NCI-H146 treated with DMSO at 0.1 percent for 48 hours (cell line): ENCODE measurements at regions not wholly inside any gene's neighbourhood (a gene's known extent, or its start where the extent isn't known, plus 50 kb on each side); places are given as distances from the start of the nearest gene placed in this dataset.

ENCODE experiments used
- DNase-seq: peaks from one replicate; lab custom pipeline; 2025; ENCODE audit not compliant: unreplicated experiment; lab: John Stamatoyannopoulos, UW

- DNase-seq = no peak
Measured at GRCh38 chr2:146869328-146869727, 975.5 kb upstream of the ACVR2A start.

- no peak for DNase-seq
Measured at GRCh38 chr2:146868051-146868450, 976.8 kb upstream of the ACVR2A start.

- no peak for DNase-seq
Measured at GRCh38 chr2:146867477-146867986, 977.3 kb upstream of the ACVR2A start.

- no peak for DNase-seq
Measured at GRCh38 chr2:146853741-146854444, 990.9 kb upstream of the ACVR2A start.

GRCh38 chr2:146852661-146853060 is 992.2 kb upstream of the ACVR2A start:
- no peak for DNase-seq

- DNase-seq = no peak
Measured at GRCh38 chr2:146850746-146851145, 994.1 kb upstream of the ACVR2A start.

GRCh38 chr2:146847846-146848245 is 997.0 kb upstream of the ACVR2A start:
- DNase-seq = no peak

GRCh38 chr2:146844226-146844990 is 1000.4 kb upstream of the ACVR2A start:
- DNase-seq = no peak

- DNase-seq = no peak
Measured at GRCh38 chr2:146837857-146838256, 1007.0 kb upstream of the ACVR2A start.

GRCh38 chr2:146826388-146826787 is 1018.4 kb upstream of the ACVR2A start:
- DNase-seq = no peak

GRCh38 chr2:146821836-146822316 is 1023.0 kb upstream of the ACVR2A start:
- DNase-seq = no peak

- DNase-seq = no peak
Measured at GRCh38 chr2:146820672-146821071, 1024.2 kb upstream of the ACVR2A start.

GRCh38 chr2:146818122-146818521 is 1026.7 kb upstream of the ACVR2A start:
- DNase-seq = no peak

GRCh38 chr2:146817613-146818012 is 1027.2 kb upstream of the ACVR2A start:
- DNase-seq = no peak

- no peak for DNase-seq
Measured at GRCh38 chr2:146814971-146815370, 1029.9 kb upstream of the ACVR2A start.

GRCh38 chr2:146807568-146808168 is 1037.2 kb upstream of the ACVR2A start:
- no peak for DNase-seq

GRCh38 chr2:146806364-146807005 is 1038.3 kb upstream of the ACVR2A start:
- no peak for DNase-seq

GRCh38 chr2:146804288-146804687 is 1040.5 kb upstream of the ACVR2A start:
- no peak for DNase-seq

- no peak for DNase-seq
Measured at GRCh38 chr2:146801886-146802285, 1042.9 kb upstream of the ACVR2A start.

GRCh38 chr2:146786396-146786795 is 1058.4 kb upstream of the ACVR2A start:
- no peak for DNase-seq

- no peak for DNase-seq
Measured at GRCh38 chr2:146785101-146785500, 1059.7 kb upstream of the ACVR2A start.
